ENCODE measurements at regions not wholly inside any gene's neighbourhood (a gene's known extent, or its start where the extent isn't known, plus 50 kb on each side); places are given as distances from the start of the nearest gene placed in this dataset.

GRCh38 chr2:57881998-57882888 is 164.4 kb upstream of the VRK2 start:
- 100% methylated on average over 2 of the region's 8 CpGs for WGBS (ENCODE audit: insufficient coverage)

DNA sequence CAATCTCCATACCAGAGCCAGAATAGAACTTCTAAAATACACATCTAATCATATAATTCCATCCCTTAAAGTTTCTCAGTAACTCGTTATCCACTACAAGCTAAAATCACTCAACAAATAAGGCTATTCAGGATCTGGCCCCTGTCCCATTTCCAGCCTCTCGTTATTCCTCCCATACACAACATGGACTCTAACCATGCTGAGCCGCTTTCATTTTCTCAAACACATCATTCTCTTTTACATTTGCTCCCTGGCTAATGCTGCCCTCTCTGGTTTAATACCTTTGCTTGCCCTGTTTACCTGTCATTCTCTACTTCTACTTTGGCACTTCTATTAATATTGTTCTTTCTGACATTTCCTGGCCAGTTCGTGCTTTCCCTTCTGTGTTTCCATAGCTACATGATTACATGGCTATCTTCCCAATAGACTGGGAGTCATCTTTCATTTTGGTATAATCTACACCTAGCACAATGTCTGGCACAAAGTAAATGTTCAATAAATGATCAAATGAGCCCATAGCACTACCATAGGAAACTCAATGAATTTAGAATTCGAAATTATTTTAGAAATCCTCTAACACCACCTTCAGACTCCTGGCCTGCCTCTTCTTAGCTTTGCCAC is 163.6 kb upstream of the VRK2 start:
- H3K4me3 ChIP-seq (ENCODE audit: low read length): no peak overlapping the region

More at GRCh38 chr2:57881998-57882888, 164.4 kb upstream of the VRK2 start:
- peaks cover 3% of the 10 kb centered on the region for H3K4me1 ChIP-seq (ENCODE audit: control insufficient read depth, insufficient read depth, low read length)
- no peak overlapping the region for H3K4me3 ChIP-seq (ENCODE audit: low read length)
- H3K27me3 ChIP-seq (ENCODE audit: control insufficient read depth, insufficient read depth, low read length): no peaks in the 10 kb centered on the region
- no peaks in the 10 kb centered on the region for H3K36me3 ChIP-seq (ENCODE audit: control insufficient read depth, insufficient read depth, low read length)
- H3K9me3 ChIP-seq (replicated peaks; ENCODE audit: control insufficient read depth, low read depth, low read length): no peaks in the 10 kb centered on the region
- DNase-seq: no peak
- H3K27ac ChIP-seq (ENCODE audit: low read length): no peak overlapping the region

DNA sequence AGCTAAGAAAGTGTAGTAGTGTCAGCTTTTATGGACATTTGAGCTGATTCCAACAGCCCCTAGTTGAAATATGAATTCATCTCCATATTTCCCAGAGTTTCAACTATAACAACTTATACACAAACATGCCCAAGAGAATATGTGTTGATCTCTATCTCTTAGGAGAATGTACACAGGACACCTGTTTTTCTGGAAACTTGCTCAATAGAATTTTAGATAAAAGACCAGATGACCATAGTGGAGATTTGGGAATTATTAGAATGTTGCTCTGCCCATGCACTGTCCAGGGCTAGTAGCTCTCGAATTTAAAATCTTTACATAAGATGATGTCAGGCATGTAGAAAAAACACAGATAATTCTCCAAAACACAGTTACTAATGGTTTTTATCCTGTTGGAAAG is 162.3 kb upstream of the VRK2 start:
- Histone ChIP-seq H3K27ac (ENCODE audit: low read length) (no peak overlapping the region), H3K4me3 (ENCODE audit: low read length) (no peak overlapping the region), H3K36me3 (ENCODE audit: control insufficient read depth, insufficient read depth, low read length) (no peaks in the 10 kb centered on the region), H3K9me3 (replicated peaks; ENCODE audit: control insufficient read depth, low read depth, low read length) (no peaks in the 10 kb centered on the region), H3K4me1 (ENCODE audit: control insufficient read depth, insufficient read depth, low read length) (no peaks in the 10 kb centered on the region), H3K27me3 (ENCODE audit: control insufficient read depth, insufficient read depth, low read length) (no peaks in the 10 kb centered on the region)
- DNase-seq: no peak
- no CpG with 5 or more reads among the region's 1 CpG for WGBS (ENCODE audit: insufficient coverage)

More for the DNA sequence above, 163.6 kb upstream of the VRK2 start:
- Histone ChIP-seq H3K4me1 (ENCODE audit: control insufficient read depth, insufficient read depth, low read length) (peaks cover 3% of the 10 kb centered on the region), H3K27ac (ENCODE audit: low read length) (no peak overlapping the region), H3K27me3 (ENCODE audit: control insufficient read depth, insufficient read depth, low read length) (no peaks in the 10 kb centered on the region), H3K9me3 (replicated peaks; ENCODE audit: control insufficient read depth, low read depth, low read length) (no peaks in the 10 kb centered on the region), H3K36me3 (ENCODE audit: control insufficient read depth, insufficient read depth, low read length) (no peaks in the 10 kb centered on the region)
- DNase-seq: peak; percentile 15
- 66% methylated on average over 3 of the region's 5 CpGs for WGBS (ENCODE audit: insufficient coverage)

DNA sequence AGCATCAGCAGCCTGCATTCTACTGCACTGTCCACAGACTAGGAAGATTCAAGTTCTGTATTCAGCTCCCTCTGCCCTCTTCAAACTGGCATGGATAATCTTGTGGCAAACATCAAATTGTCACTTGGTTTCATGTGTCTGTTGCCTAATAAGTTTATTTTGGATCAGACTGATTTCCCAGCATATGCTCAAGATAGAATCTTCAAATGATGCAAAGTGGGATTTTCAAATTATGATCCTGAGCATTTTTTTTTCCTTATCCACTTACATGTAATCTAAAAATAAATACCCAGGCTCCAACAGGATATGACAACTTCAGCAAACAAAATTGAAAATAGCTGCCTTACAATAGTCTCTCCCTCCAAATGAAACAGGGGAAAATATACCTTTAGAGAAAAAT is 160.9 kb upstream of the VRK2 start:
- Histone ChIP-seq H3K9me3 (replicated peaks; ENCODE audit: control insufficient read depth, low read depth, low read length) (no peaks in the 10 kb centered on the region), H3K4me3 (ENCODE audit: low read length) (no peak overlapping the region), H3K36me3 (ENCODE audit: control insufficient read depth, insufficient read depth, low read length) (no peaks in the 10 kb centered on the region), H3K4me1 (ENCODE audit: control insufficient read depth, insufficient read depth, low read length) (no peaks in the 10 kb centered on the region), H3K27me3 (ENCODE audit: control insufficient read depth, insufficient read depth, low read length) (no peaks in the 10 kb centered on the region), H3K27ac (ENCODE audit: low read length) (no peak overlapping the region)
- no peak for DNase-seq

DNA sequence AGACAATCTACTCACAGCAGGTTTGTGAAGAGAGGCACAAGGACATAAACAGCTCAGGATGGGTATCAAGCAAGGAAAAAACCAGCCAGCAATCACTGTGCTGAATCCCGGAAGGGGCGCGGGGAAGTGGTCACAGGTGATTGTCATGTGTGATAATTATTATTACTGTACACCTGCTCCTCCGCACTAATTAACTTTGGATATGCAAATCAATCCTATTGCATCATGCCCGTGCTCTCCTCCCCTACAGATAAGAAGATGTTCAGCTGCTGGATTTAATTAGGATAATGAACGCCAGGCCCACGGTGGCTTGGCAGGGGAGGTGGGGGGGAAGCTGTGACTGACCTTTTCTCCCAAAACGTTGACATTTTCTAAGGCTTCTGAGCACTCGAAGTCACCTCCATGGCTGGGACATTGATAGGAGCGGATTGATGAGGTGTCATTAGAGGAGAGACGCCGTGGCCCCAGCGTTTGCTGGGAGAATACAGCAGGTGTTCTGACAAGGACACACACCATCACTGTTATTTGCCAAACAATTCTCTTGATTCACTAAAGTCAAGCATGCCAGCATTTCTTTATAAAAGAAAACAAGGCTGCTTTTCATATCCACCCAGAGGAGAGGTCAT is 160.3 kb upstream of the VRK2 start:
- DNase-seq: no peak
- no peaks in the 10 kb centered on the region for H3K27me3 ChIP-seq (ENCODE audit: control insufficient read depth, insufficient read depth, low read length)
- H3K4me1 ChIP-seq (ENCODE audit: control insufficient read depth, insufficient read depth, low read length): no peaks in the 10 kb centered on the region
- WGBS (ENCODE audit: insufficient coverage): 20% methylated on average over 1 of the region's 13 CpGs
- H3K36me3 ChIP-seq (ENCODE audit: control insufficient read depth, insufficient read depth, low read length): no peaks in the 10 kb centered on the region
- no peak overlapping the region for H3K4me3 ChIP-seq (ENCODE audit: low read length)
- H3K9me3 ChIP-seq (replicated peaks; ENCODE audit: control insufficient read depth, low read depth, low read length): no peaks in the 10 kb centered on the region
- H3K27ac ChIP-seq (ENCODE audit: low read length): no peak overlapping the region

DNA sequence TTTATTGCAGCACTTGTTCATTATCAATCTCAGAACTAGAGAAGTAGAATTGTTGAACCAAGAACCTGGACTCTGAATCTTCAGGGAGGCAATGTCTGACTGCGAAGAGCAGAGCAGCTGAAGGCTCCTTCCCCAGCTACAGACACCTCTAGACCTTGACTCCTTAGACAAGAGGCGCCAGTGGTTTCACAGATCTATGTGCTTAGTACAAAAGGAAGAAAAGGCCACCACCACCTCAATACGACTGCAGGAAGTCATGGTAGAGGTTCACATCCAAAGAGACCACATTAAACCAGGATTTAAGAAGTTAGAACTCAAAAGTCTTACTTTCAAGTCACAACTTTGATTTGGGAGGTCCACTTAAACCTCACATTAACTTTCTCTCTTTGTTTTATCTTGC is 158.1 kb upstream of the VRK2 start:
- H3K4me1 ChIP-seq (ENCODE audit: control insufficient read depth, insufficient read depth, low read length): no peaks in the 10 kb centered on the region
- no CpG with 5 or more reads among the region's 3 CpGs for WGBS (ENCODE audit: insufficient coverage)
- no peak overlapping the region for H3K4me3 ChIP-seq (ENCODE audit: low read length)
- H3K9me3 ChIP-seq (replicated peaks; ENCODE audit: control insufficient read depth, low read depth, low read length): no peaks in the 10 kb centered on the region
- H3K36me3 ChIP-seq (ENCODE audit: control insufficient read depth, insufficient read depth, low read length): no peaks in the 10 kb centered on the region
- DNase-seq: no peak
- no peak overlapping the region for H3K27ac ChIP-seq (ENCODE audit: low read length)
- H3K27me3 ChIP-seq (ENCODE audit: control insufficient read depth, insufficient read depth, low read length): no peaks in the 10 kb centered on the region

GRCh38 chr2:57890464-57890863 is 156.1 kb upstream of the VRK2 start:
- H3K4me3 ChIP-seq (ENCODE audit: low read length): no peak overlapping the region
- H3K9me3 ChIP-seq (replicated peaks; ENCODE audit: control insufficient read depth, low read depth, low read length): no peaks in the 10 kb centered on the region
- H3K36me3 ChIP-seq (ENCODE audit: control insufficient read depth, insufficient read depth, low read length): no peaks in the 10 kb centered on the region
- no peaks in the 10 kb centered on the region for H3K4me1 ChIP-seq (ENCODE audit: control insufficient read depth, insufficient read depth, low read length)
- no peak overlapping the region for H3K27ac ChIP-seq (ENCODE audit: low read length)
- DNase-seq: no peak
- no peaks in the 10 kb centered on the region for H3K27me3 ChIP-seq (ENCODE audit: control insufficient read depth, insufficient read depth, low read length)

- H3K36me3 ChIP-seq (ENCODE audit: control insufficient read depth, insufficient read depth, low read length): no peaks in the 10 kb centered on the region
These were observed 155.4 kb upstream of the VRK2 start for GRCh38 chr2:57891086-57891712.

DNA sequence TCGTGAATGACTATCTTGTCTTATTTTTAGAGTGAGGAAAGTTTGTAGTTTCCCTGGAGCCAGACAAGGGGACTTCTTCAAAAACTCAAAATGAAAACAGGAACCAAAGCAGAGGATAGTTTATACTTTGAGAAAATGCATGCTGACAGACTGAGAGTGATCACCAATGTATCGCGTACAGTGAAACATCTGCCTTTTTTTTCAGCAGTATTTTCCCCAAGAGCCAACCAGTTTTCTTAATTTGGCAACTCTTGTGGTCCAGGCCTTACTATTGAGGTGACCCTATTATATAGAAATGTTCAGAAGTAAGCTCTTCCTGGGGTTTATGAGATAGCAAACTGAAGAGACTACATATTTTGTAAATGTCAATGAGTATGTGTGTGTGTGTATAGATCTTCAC is 153.7 kb upstream of the VRK2 start:
- H3K27me3 ChIP-seq (ENCODE audit: control insufficient read depth, insufficient read depth, low read length): no peaks in the 10 kb centered on the region
- H3K27ac ChIP-seq (ENCODE audit: low read length): no peak overlapping the region
- WGBS (ENCODE audit: insufficient coverage): 20% methylated on average over 1 of the region's 3 CpGs
- H3K36me3 ChIP-seq (ENCODE audit: control insufficient read depth, insufficient read depth, low read length): no peaks in the 10 kb centered on the region
- no peaks in the 10 kb centered on the region for H3K9me3 ChIP-seq (replicated peaks; ENCODE audit: control insufficient read depth, low read depth, low read length)
- peak; percentile 15 for DNase-seq
- no peak overlapping the region for H3K4me3 ChIP-seq (ENCODE audit: low read length)
- no peaks in the 10 kb centered on the region for H3K4me1 ChIP-seq (ENCODE audit: control insufficient read depth, insufficient read depth, low read length)

More at GRCh38 chr2:57891086-57891712, 155.4 kb upstream of the VRK2 start:
- Histone ChIP-seq H3K27me3 (ENCODE audit: control insufficient read depth, insufficient read depth, low read length) (no peaks in the 10 kb centered on the region), H3K9me3 (replicated peaks; ENCODE audit: control insufficient read depth, low read depth, low read length) (no peaks in the 10 kb centered on the region), H3K4me3 (ENCODE audit: low read length) (no peak overlapping the region), H3K27ac (ENCODE audit: low read length) (no peak overlapping the region), H3K4me1 (ENCODE audit: control insufficient read depth, insufficient read depth, low read length) (no peaks in the 10 kb centered on the region)
- no peak for DNase-seq
- 100% methylated on average over 1 of the region's 7 CpGs for WGBS (ENCODE audit: insufficient coverage)

DNA sequence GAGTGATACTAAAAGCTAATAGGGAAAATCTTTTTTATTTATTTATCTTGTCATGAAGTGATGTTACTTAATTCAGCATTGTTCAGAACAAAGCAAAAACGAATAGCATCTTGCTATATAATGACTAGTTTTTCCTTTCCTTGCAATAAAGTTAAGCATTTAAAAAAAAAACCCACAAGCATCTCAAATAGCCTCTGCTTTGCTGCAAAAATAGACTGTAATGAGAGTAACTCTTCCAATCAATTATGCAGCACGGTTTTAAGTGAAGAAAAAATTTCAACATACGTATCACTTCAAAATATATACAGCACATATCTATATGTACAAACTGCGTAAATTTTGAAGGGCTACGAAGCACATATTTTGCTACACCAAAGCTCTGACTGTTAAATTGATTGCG is 153.3 kb upstream of the VRK2 start:
- DNase-seq: no peak
- 100% methylated on average over 1 of the region's 6 CpGs for WGBS (ENCODE audit: insufficient coverage)
- no peaks in the 10 kb centered on the region for H3K9me3 ChIP-seq (replicated peaks; ENCODE audit: control insufficient read depth, low read depth, low read length)
- H3K4me1 ChIP-seq (ENCODE audit: control insufficient read depth, insufficient read depth, low read length): no peaks in the 10 kb centered on the region
- no peak overlapping the region for H3K4me3 ChIP-seq (ENCODE audit: low read length)
- no peak overlapping the region for H3K27ac ChIP-seq (ENCODE audit: low read length)
- H3K27me3 ChIP-seq (ENCODE audit: control insufficient read depth, insufficient read depth, low read length): no peaks in the 10 kb centered on the region
- H3K36me3 ChIP-seq (ENCODE audit: control insufficient read depth, insufficient read depth, low read length): no peaks in the 10 kb centered on the region

Data from muscle of leg (tissue), 3 donors.